OCI-LY1 (cell line): ENCODE measurements at regions not wholly inside any gene's neighbourhood (a gene's known extent, or its start where the extent isn't known, plus 50 kb on each side); places are given as distances from the start of the nearest gene placed in this dataset.

ENCODE experiments used
- H2AFZ ChIP-seq: fragments of 200-600 bp; sonication (generic), shearing (Covaris generic); 2 replicates; pipeline ENCODE4 v1.6.0; 2014; ENCODE audit warnings: antibody characterized with exemption, mild to moderate bottlenecking, low read length
- H3F3A ChIP-seq: fragments of 200-600 bp; sonication (generic), shearing (Covaris generic); 2 replicates; pipeline ENCODE4 v1.6.0; 2014; ENCODE audit warnings: mild to moderate bottlenecking, antibody characterized with exemption, low read length, moderate library complexity; ENCODE audit not compliant: insufficient read depth
- H3K27ac ChIP-seq: fragments of 200-600 bp; sonication (generic); 2 replicates; pipeline ENCODE4 v1.5.1; 2014; ENCODE audit warnings: low read length, mixed run types, mild to moderate bottlenecking, low read depth; ENCODE audit not compliant: poor library complexity, severe bottlenecking
- H3K27me3 ChIP-seq: fragments of 200-600 bp; sonication (generic); 2 replicates; pipeline ENCODE4 v1.6.0; 2014; ENCODE audit warnings: antibody characterized with exemption, mild to moderate bottlenecking, low read length, moderate library complexity; ENCODE audit not compliant: insufficient read depth
- H3K36me3 ChIP-seq: fragments of 200-600 bp; sonication (generic); 2 replicates; pipeline ENCODE4 v1.6.1; 2014; ENCODE audit warnings: mild to moderate bottlenecking, antibody characterized with exemption, low read length, moderate library complexity, mixed read lengths; ENCODE audit not compliant: insufficient read depth
- H3K4me1 ChIP-seq: fragments of 200-600 bp; sonication (generic); 2 replicates; pipeline ENCODE4 v1.5.1; 2014; ENCODE audit warnings: mild to moderate bottlenecking, low read length, moderate library complexity; ENCODE audit not compliant: insufficient read depth, severe bottlenecking
- H3K4me2 ChIP-seq: fragments of 200-600 bp; sonication (generic), shearing (Covaris generic); 2 replicates; pipeline ENCODE4 v1.6.1; 2014; ENCODE audit warnings: low read length
- H3K4me3 ChIP-seq: fragments of 200-600 bp; sonication (generic); 2 replicates; pipeline ENCODE4 v1.5.1; 2014; ENCODE audit warnings: low read length, low read depth, mild to moderate bottlenecking, mixed read lengths; ENCODE audit not compliant: poor library complexity, severe bottlenecking
- H3K79me2 ChIP-seq: fragments of 200-600 bp; shearing (Covaris generic); 2 replicates; pipeline ENCODE4 v1.6.1; 2016; ENCODE audit warnings: mixed run types, low read length, mixed read lengths; ENCODE audit not compliant: insufficient read depth
- H3K9ac ChIP-seq: fragments of 200-600 bp; sonication (generic), shearing (Covaris generic); 2 replicates; pipeline ENCODE4 v1.6.1; 2014; ENCODE audit warnings: mild to moderate bottlenecking, low read length, mixed read lengths
- H3K9me2 ChIP-seq: fragments of 200-600 bp; sonication (generic), shearing (Covaris generic); 2 replicates; pipeline ENCODE4 v1.6.1; 2014; ENCODE audit warnings: low read depth, mild to moderate bottlenecking, low read length, mixed read lengths
- H3K9me3 ChIP-seq: fragments of 200-600 bp; shearing (Covaris generic); 2 replicates; pipeline ENCODE4 v1.6.1; 2014; ENCODE audit warnings: low read length, mixed read lengths
- H4K20me1 ChIP-seq: fragments of 200-600 bp; sonication (generic), shearing (Covaris generic); 2 replicates; pipeline ENCODE4 v1.6.0; 2016; ENCODE audit warnings: mild to moderate bottlenecking, low read length; ENCODE audit not compliant: insufficient read depth
- CTCF ChIP-seq: fragments of 200-600 bp; sonication (generic), shearing (Covaris generic); IDR thresholded peaks from 2 replicates; pipeline ENCODE4 v1.5.1; 2017; ENCODE audit warnings: mild to moderate bottlenecking, antibody characterized with exemption, low read length, moderate library complexity, mixed read lengths
- EZH2 ChIP-seq: fragments of 200-600 bp; sonication (generic), shearing (Covaris generic); IDR thresholded peaks from 2 replicates; pipeline ENCODE4 v1.8.0; 2017; ENCODE audit warnings: borderline replicate concordance, mixed run types, mild to moderate bottlenecking, antibody characterized with exemption, low read length, moderate library complexity, mixed read lengths

GRCh38 chr5:174243904-174244303, 198.4 kb downstream of the NSG2 start:
- Histone ChIP-seq H3K4me3 (no peak overlapping the region), H3K4me2 (no peak overlapping the region), H3K9ac (no peak overlapping the region), H3K27ac (no peak overlapping the region), H2AFZ (no peak overlapping the region), H3F3A (no peaks in the 10 kb centered on the region), H4K20me1 (no peaks in the 10 kb centered on the region), H3K79me2 (no peaks in the 10 kb centered on the region), H3K4me1 (no peaks in the 10 kb centered on the region), H3K9me3 (no peaks in the 10 kb centered on the region), H3K27me3 (no peaks in the 10 kb centered on the region), H3K9me2 (no peaks in the 10 kb centered on the region), H3K36me3 (no peaks in the 10 kb centered on the region)
- TF ChIP-seq EZH2 = no peak
- TF ChIP-seq CTCF = no peak

DNA sequence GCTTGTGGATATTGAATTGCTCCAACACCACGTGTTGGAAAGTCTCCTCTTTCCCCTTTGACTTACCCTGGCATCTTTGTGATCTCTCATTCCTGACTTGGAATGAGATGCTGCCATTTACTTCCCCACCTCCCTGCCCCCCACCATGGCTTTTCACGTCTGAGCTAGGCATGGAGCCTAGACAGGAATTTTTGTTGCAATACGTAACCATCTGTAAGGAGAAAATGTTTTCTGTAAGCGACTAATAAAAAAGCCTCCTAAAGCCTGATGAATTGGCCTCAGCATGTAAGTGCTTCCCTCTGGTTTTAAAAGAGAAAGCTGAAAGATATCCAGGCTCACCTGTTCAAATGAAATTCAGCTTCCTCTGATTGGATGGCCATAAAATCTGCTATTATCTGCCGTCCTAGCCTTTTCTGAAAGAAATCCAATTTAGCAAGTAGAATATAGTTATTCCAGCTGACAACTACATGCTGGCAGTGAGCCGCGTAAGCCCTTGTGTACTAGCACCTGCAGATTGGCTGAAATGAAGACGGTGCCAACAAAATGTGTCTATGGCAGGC, 200.1 kb downstream of the NSG2 start:
- Histone ChIP-seq H3K4me2 (no peak overlapping the region), H2AFZ (no peak overlapping the region), H3K9me3 (no peaks in the 10 kb centered on the region), H3K27me3 (no peaks in the 10 kb centered on the region), H3F3A (no peaks in the 10 kb centered on the region), H3K9me2 (no peaks in the 10 kb centered on the region), H3K36me3 (no peaks in the 10 kb centered on the region), H3K27ac (no peak overlapping the region), H4K20me1 (no peaks in the 10 kb centered on the region), H3K4me1 (no peaks in the 10 kb centered on the region), H3K9ac (no peak overlapping the region), H3K4me3 (no peak overlapping the region), H3K79me2 (no peaks in the 10 kb centered on the region)
- no peak for TF ChIP-seq CTCF
- no peak for TF ChIP-seq EZH2

GRCh38 chr5:174246743-174247142, 201.2 kb downstream of the NSG2 start:
- no peaks in the 10 kb centered on the region for H3F3A ChIP-seq
- H3K27me3 ChIP-seq = no peaks in the 10 kb centered on the region
- no peak overlapping the region for H3K4me2 ChIP-seq
- H3K36me3 ChIP-seq = no peaks in the 10 kb centered on the region
- no peak for TF ChIP-seq EZH2
- TF ChIP-seq CTCF = no peak
- H3K27ac ChIP-seq = no peak overlapping the region
- no peak overlapping the region for H3K4me3 ChIP-seq
- H3K9ac ChIP-seq = no peak overlapping the region
- H2AFZ ChIP-seq = no peak overlapping the region
- no peaks in the 10 kb centered on the region for H3K9me2 ChIP-seq
- no peaks in the 10 kb centered on the region for H3K79me2 ChIP-seq
- no peaks in the 10 kb centered on the region for H3K4me1 ChIP-seq
- H3K9me3 ChIP-seq = no peaks in the 10 kb centered on the region
- H4K20me1 ChIP-seq = no peaks in the 10 kb centered on the region
